ENCODE measurements at regions not wholly inside any gene's neighbourhood (a gene's known extent, or its start where the extent isn't known, plus 50 kb on each side); places are given as distances from the start of the nearest gene placed in this dataset.

DNA sequence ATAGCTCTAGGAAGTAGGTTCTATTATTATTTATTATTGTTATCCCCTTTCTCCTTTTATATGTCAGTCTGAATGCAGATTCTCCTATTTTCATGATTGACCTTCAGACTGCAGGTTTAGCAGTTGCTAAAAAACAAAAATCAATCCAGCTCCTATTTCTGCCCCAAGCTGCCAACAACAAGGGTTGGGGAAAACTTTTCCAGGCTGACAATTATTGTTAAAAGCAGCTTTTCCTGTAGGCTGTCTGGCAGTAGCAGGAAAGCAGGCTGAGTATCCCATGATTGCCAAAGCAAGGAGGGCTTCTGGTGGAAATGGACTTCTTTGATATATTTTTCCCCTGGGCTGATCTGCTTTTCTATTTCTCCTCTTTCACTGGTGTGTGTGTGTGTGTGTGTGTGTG, 78.0 kb upstream of the CTLA4 start:
- DNase-seq (ENCODE audit: low read depth), result no peak

GRCh38 chr2:203790134-203790852, 77.3 kb upstream of the CTLA4 start:
- DNase-seq (ENCODE audit: low read depth), result no peak

DNA sequence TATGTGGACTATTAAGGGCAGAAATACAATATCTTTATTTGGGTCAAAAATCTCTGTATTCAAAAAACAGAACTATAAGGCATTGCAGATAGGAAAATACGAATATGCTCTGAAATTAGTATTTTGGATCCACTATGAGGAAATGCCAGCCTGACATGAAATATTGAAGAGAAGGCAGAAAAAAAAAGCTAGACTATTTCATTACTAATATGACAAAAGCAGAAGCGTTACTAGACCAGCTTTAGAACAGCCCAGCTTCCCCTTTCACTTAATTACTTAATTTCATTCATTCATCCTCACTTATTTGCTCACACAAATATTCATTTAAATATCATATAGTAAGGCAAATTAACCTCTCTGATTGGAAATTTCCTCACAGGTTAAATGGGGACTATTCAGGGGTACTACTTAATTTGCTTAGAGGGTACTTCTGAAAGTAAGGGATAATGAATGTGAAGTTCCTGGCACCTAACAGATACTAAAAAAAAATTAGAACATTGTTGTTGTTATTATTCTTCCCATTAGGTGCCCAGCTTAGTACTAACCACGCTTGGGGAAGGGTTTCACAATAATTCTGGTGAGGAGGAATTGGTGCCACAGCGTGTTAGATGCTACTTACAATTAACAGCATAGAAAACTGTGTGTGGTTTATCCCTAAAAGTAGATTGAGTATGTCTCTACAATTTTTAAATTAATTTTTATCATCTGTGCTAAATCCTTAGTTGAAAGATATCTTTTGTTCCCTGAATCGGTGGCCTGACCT, 71.1 kb upstream of the CTLA4 start:
- no peak for DNase-seq (ENCODE audit: low read depth)

GRCh38 chr2:203797276-203797675, 70.3 kb upstream of the CTLA4 start:
- no peak for DNase-seq (ENCODE audit: low read depth)

DNA sequence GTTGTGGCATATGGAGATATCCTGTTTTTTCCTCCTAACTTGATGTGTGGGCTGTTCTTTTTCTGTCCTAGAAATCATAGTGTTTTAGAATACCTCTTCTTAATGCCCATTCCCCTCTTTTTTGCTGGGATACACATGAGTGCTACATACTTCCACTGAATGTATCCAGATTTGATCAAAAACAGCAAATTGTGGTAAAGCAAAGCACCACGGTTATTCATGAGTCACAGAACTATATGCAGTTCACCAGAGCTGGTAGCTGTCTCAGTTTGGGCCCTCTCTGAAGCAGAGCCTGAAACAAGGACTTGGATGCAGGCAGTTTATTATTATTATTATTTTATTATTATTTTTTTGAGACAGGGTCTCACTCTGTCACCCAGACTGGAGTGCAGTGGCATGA, 69.9 kb upstream of the CTLA4 start:
- DNase-seq (ENCODE audit: low read depth), result no peak

DNA sequence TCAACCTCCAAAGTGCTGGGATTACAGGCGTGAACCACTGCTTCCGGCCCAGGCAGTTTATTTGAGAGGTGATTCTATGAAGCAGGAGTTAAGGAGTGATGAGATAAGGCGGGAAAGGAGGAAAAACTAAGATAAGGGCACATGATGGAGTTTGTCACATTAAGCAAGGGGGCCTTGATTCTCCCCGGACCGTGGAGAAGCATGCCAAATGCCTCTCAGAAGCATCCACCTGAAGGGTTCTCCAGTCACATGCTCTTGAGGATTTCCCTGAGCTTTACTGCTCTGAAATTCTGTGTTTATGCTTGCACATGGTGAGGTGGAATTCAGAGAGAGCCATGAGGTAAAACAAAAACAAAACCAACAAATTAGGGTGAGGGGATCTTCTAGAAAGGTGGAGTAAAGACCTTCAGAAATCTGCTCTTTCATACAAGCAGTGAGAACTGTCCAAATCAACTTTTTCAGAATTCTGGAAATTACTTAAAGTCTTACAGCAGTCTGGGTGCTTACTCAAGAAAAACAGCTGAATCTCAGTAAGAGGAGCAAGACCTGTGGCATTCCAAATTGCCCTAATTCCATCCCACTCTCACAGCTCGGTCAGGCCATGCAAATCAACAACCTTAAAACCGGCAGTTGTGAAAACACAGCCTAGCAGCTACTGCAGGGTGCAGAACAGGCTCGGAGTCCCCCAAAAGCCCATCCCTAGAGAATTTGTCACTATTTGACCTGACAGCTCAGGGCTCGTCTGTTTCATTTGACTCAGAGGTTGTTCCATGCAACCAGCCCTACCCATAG, 69.1 kb upstream of the CTLA4 start:
- DNase-seq (ENCODE audit: low read depth), result no peak

- DNase-seq (ENCODE audit: low read depth), result no peak
These were observed 67.7 kb upstream of the CTLA4 start for GRCh38 chr2:203799908-203800307.

GRCh38 chr2:203800783-203801182, 66.8 kb upstream of the CTLA4 start:
- no peak for DNase-seq (ENCODE audit: low read depth)

DNA sequence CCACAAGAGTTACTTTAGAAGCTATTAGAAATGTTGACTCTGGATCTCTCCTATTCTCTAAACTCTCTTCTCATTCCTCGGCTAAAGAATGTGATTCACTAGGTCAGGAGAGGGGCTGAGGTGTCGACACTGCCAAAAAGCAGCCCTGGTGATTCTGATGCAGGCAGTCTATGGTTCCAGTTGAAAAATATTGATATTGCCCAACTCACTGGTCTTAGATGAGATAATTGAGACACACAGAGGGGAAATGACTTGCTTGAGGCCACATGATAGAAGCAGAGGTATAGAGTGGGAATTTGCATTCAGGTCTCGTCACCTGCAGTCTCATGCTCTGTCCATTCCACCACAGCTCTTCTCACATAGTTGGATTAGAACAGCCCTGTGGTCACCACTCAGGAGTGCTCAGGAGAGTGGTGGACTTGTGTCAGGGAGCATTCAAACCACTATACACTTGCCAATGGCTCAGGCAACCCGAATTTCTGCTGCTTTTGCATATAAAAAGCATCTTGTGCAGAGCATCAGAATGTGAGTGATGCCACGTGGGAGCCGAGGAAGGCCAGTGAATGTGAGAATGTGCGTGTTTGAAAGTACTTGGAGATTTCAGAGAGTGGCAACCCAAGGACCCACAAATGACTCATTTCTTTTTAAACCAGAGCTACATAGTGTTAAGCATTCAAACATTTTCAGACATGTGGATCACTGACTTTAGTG, 65.1 kb upstream of the CTLA4 start:
- peak; percentile 23 for DNase-seq (ENCODE audit: low read depth)

DNA sequence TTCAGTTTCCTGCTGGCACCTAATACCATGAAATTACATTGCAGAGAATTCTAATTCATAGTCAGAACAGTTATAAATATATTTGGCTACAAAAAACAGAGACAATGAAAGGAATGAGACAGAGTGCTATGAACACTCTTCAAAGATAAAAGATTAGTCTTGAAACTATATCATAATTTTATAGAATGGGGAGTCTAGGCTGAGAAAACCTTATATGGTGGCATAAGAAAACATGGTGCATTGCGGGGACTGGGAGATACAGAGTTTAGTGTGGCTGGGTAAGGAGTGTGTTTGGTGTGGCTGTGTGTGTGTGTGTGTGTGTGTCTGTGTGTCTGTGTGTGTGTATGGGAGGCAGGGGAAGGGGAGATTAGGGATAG, 64.5 kb upstream of the CTLA4 start:
- no peak for DNase-seq (ENCODE audit: low read depth)

- peak; percentile 96 for DNase-seq (ENCODE audit: low read depth)
These were observed 63.5 kb upstream of the CTLA4 start for GRCh38 chr2:203804070-203804469.

DNA sequence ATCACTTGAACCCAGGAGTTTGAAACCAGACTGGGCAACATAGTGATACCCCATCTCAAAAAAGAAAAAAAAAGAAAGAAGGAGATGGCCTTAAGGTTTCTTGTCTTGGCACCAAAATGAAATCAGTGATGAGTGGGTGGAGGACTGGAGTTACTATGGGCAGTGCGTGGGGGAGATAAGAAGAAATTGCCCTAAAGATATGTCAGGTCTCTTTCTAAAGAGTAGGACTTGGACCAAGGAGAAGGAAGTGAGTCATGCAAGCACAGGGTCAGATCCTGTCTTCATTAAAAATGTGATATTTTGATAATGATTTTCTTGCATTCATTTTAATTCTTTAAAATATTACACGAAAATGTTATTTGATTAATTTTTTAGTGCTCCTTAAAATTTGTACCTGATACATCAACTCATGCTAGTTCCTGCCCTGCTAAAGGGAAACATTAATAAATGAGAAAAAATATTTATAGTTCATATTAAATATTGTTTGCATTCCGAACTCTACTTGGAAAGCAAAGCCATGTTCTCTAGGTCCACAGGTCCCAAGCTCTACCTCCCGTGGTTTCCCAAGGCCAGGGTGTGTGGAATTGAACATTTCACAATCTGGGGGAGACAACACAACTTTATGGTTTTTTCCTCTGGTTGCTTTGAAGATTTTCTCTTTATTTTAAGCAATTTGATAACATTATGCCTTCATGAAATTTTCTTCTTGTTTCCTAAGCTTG, 62.6 kb upstream of the CTLA4 start:
- no peak for DNase-seq (ENCODE audit: low read depth)

DNA sequence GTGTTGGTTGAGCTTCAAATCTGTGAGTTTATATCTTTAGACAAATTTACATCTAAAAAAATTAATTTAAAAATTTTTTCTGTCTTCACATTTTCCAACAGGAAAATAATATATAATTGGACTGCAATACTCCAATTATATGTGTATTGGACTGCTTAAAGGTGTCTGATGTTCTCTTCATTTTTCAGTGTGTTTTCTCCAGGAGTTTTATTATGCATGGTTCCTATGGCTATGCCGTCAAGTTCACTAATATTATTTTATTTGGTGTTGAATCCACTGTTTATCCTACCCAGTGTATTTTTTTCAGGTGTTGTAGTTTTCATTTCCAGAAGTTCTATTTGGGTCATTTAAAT, 62.1 kb upstream of the CTLA4 start:
- DNase-seq (ENCODE audit: low read depth), result no peak

- DNase-seq (ENCODE audit: low read depth), result no peak
These were observed 60.8 kb upstream of the CTLA4 start for GRCh38 chr2:203806761-203807160.

- peak; percentile 66 for DNase-seq (ENCODE audit: low read depth)
These were observed 59.4 kb upstream of the CTLA4 start for GRCh38 chr2:203808046-203808750.

DNA sequence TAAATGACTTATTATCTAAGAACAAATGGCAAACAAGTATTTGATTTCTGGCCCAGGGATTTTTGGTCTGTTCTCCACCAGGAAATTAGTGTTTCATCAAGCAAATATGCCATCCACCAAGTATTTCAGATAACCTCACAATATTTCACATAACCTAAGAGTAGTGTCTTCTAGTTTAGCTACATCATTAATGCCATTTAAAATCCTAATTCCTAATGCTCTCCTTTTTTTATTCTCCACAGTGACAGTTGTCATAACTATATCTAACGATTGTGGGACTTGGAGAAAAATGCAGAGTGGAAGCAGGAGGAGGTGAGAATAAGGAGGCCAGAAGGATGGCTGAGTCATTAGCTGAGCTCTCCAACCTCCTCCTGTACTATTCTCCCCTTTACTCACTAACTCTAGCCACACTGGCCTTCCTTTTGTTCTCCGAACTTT, 58.5 kb upstream of the CTLA4 start:
- DNase-seq (ENCODE audit: low read depth), result no peak

DNA sequence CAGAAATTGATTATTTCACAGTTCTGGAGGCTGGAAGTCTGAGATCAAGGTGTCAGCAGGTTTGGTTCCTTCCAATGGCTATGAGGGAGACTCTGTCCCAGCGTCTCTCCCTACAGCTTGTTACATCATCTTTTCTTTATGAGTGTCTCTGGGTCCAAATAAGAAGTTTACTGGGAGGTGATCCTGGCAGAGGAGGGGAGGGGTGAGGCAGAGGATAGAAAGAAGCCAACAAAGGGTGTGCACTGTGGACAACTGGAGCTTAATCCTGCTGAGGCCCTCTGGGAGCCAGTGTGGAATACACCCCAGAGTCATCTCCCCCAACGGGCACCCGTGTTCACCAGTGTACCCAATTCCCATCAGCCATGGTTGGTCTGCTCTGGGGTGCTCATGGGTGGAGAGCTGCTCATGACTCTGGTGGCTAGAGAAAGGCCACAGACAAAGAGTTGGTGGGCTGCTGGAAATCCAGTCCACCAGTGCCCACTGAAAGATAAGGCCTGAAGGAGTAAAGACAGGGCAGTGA, 57.5 kb upstream of the CTLA4 start:
- DNase-seq (ENCODE audit: low read depth), result no peak

- peak; percentile 47 for DNase-seq (ENCODE audit: low read depth)
These were observed 55.9 kb upstream of the CTLA4 start for GRCh38 chr2:203811491-203812221.

- DNase-seq (ENCODE audit: low read depth), result no peak
These were observed 55.0 kb upstream of the CTLA4 start for GRCh38 chr2:203812294-203813221.
